GM23338 (cell line): ENCODE measurements at regions not wholly inside any gene's neighbourhood (a gene's known extent, or its start where the extent isn't known, plus 50 kb on each side); places are given as distances from the start of the nearest gene placed in this dataset.

ENCODE experiments used
- ATAC-seq: fragments of 200-7000 bp; cut with Tn5 transposase; 3 replicates; pipeline ENCODE4 v1.9.1; 2020
- DNase-seq: peaks from one replicate; pipeline ENCODE4 v3.0.0-alpha.2; 2015; ENCODE audit warnings: low spot score
- H2AFZ ChIP-seq: fragments of 200-600 bp; sonication (generic); 2 replicates; pipeline ENCODE4 v1.8.0; 2016; ENCODE audit warnings: antibody characterized with exemption, mild to moderate bottlenecking, moderate library complexity
- H3F3A ChIP-seq: fragments of 200-600 bp; sonication (generic); replicated peaks from 2 replicates; pipeline ENCODE4 v1.8.0; 2017; ENCODE audit warnings: antibody characterized with exemption, mixed run types, low read depth
- H3K27ac ChIP-seq: fragments of 200-600 bp; sonication (generic); 2 replicates; pipeline ENCODE4 v1.6.1; 2016; ENCODE audit warnings: low read depth
- H3K27me3 ChIP-seq: fragments of 200-600 bp; sonication (generic); 2 replicates; pipeline ENCODE4 v1.8.0; 2016; ENCODE audit warnings: mild to moderate bottlenecking, mixed run types, moderate library complexity; ENCODE audit not compliant: insufficient read depth
- H3K36me3 ChIP-seq: fragments of 200-600 bp; sonication (generic); 2 replicates; pipeline ENCODE4 v1.8.0; 2016; ENCODE audit warnings: mild to moderate bottlenecking; ENCODE audit not compliant: insufficient read depth
- H3K4me1 ChIP-seq: fragments of 200-600 bp; sonication (generic); 2 replicates; pipeline ENCODE4 v1.8.0; 2016; ENCODE audit warnings: mild to moderate bottlenecking, moderate library complexity; ENCODE audit not compliant: insufficient read depth
- H3K4me2 ChIP-seq: fragments of 200-600 bp; sonication (generic); 2 replicates; pipeline ENCODE4 v1.7.1; 2017; ENCODE audit warnings: mixed run types
- H3K4me3 ChIP-seq: fragments of 200-600 bp; sonication (generic); 2 replicates; pipeline ENCODE4 v1.6.1; 2016; ENCODE audit warnings: mixed run types
- H3K79me2 ChIP-seq: fragments of 200-600 bp; sonication (generic); replicated peaks from 2 replicates; pipeline ENCODE4 v1.8.0; 2017; ENCODE audit warnings: mild to moderate bottlenecking; ENCODE audit not compliant: insufficient read depth
- H3K9me2 ChIP-seq: fragments of 200-600 bp; sonication (generic); 2 replicates; pipeline ENCODE4 v1.8.0; 2017; ENCODE audit not compliant: insufficient read depth
- H4K20me1 ChIP-seq: fragments of 200-600 bp; sonication (generic); replicated peaks from 2 replicates; pipeline ENCODE4 v1.8.0; 2017; ENCODE audit warnings: mild to moderate bottlenecking; ENCODE audit not compliant: insufficient read depth
- H3K27ac Mint-ChIP-seq: 2 replicates; pipeline ENCODE4 v1.8.0; 2020; ENCODE audit warnings: inconsistent platforms, mild to moderate bottlenecking, moderate library complexity, mixed read lengths
- H3K27me3 Mint-ChIP-seq: 3 replicates; pipeline ENCODE4 v1.8.0; 2022; ENCODE audit warnings: low read depth, mild to moderate bottlenecking, moderate library complexity, mixed read lengths, inconsistent platforms; ENCODE audit not compliant: insufficient read depth, poor library complexity
- H3K36me3 Mint-ChIP-seq: 3 replicates; pipeline ENCODE4 v1.8.0; 2021; ENCODE audit warnings: low read depth, mild to moderate bottlenecking, inconsistent platforms, moderate library complexity, mixed read lengths
- H3K4me1 Mint-ChIP-seq: 3 replicates; pipeline ENCODE4 v1.8.0; 2020; ENCODE audit warnings: mild to moderate bottlenecking, inconsistent platforms, mixed read lengths
- H3K4me3 Mint-ChIP-seq: 3 replicates; pipeline ENCODE4 v1.8.0; 2021; ENCODE audit warnings: moderate library complexity, mild to moderate bottlenecking, inconsistent platforms, mixed read lengths
- H3K9me3 Mint-ChIP-seq: 3 replicates; pipeline ENCODE4 v1.8.0; 2020; ENCODE audit warnings: moderate library complexity, mild to moderate bottlenecking, inconsistent platforms, mixed read lengths
- CTCF ChIP-seq, 2 experiments: fragments of 200-600 bp in 1 of 2; sonication (generic) in 1 of 2; conservative IDR thresholded peaks; 2 replicates each; pipeline versions ENCODE4 v1.5.1 to v1.6.1; 2016 to 2017; ENCODE audit warnings: antibody characterized with exemption in 2 of 2, low read depth in 2 of 2, mild to moderate bottlenecking in 2 of 2, moderate library complexity in 1 of 2
- EZH2 ChIP-seq: fragments of 200-600 bp; sonication (generic); IDR thresholded peaks from one replicate; pipeline ENCODE4 v1.8.0; 2017; ENCODE audit warnings: antibody characterized with exemption, mild to moderate bottlenecking, low read depth; ENCODE audit not compliant: unreplicated experiment
- EZH2phosphoT487 ChIP-seq: fragments of 200-600 bp; sonication (generic); IDR thresholded peaks from one replicate; pipeline ENCODE4 v1.8.1; 2018; ENCODE audit warnings: antibody characterized with exemption; ENCODE audit not compliant: unreplicated experiment
- NANOG ChIP-seq: IDR thresholded peaks from 2 replicates; pipeline ENCODE4 v1.6.1; 2016; ENCODE audit warnings: antibody characterized with exemption, borderline replicate concordance
- POLR2AphosphoS5 ChIP-seq: IDR thresholded peaks from 2 replicates; pipeline ENCODE4 v1.6.1; 2016; ENCODE audit warnings: antibody characterized with exemption, low read depth
- STAT1 ChIP-seq: IDR thresholded peaks from one replicate; pipeline ENCODE4 v1.6.1; 2016; ENCODE audit warnings: antibody characterized with exemption; ENCODE audit not compliant: unreplicated experiment
- ZNF331 ChIP-seq: fragments of 250-450 bp; sonication (Bioruptor Pico); IDR thresholded peaks from 2 replicates; pipeline ENCODE4 v1.5.0; 2020; ENCODE audit warnings: low read depth, mild to moderate bottlenecking, moderate library complexity
- ZNF462 ChIP-seq: fragments of 250-450 bp; sonication (Bioruptor Pico); IDR thresholded peaks from 2 replicates; pipeline ENCODE4 v1.5.0; 2020; ENCODE audit warnings: mild to moderate bottlenecking, moderate library complexity
- TF ChIP-seq, protein P1 (sequence below): IDR thresholded peaks from 2 replicates; pipeline ENCODE4 v1.6.1; 2016; ENCODE audit warnings: antibody characterized with exemption

DNA sequence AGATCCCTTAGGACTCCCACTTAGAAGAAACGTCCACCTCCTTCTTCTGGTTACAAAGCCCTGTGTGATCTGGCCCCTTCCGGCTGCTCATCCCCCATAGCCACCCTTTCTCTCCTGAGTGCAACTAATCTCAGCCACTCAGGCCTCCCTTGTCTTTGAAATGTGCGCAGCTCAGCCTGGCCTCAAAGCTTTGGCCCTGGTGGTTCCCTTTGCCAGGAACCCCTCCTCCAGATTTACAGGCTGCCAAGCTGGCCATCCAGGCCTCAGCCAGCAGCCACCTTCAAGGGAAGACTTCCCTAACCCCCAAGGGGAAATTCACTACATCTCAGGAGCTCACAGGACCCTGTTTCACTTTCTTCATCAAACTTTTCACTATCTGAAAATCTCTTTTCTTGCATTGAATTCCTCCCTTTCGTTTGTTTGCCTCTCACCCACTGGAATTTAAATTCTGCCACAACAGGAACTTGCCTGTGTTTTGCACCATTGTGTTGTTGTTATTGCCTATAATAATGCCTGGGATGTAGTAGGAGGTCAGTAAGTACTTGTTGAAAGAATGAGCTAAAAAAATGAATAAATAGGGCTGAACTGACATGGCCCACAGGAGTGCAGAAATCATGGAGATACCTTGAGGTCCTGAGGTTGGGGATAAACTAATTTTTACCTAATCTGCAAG lies 109.5 kb upstream of the PFN2 start:
- 0 out of 2 replicates have a peak, but pooled peaks cover 3% of the 10 kb centered on the region for H3K4me1 ChIP-seq
- H3K79me2 ChIP-seq: no peaks in the 10 kb centered on the region
- H3K4me3 Mint-ChIP-seq: no peak overlapping the region
- DNase-seq (no peak), ATAC-seq (peak; percentile 46)
- H3K27me3 Mint-ChIP-seq: peaks cover 4% of the 10 kb centered on the region
- H3K4me1 Mint-ChIP-seq: peaks cover 8% of the 10 kb centered on the region
- H4K20me1 ChIP-seq: no peaks in the 10 kb centered on the region
- no peak overlapping the region for H3K27ac ChIP-seq
- no peaks in the 10 kb centered on the region; the same call in 1 of the 2 replicates for H3K9me2 ChIP-seq
- peaks cover 12% of the 10 kb centered on the region; the same call in 2 of the 3 replicates for H3K9me3 Mint-ChIP-seq
- peaks cover 6% of the 10 kb centered on the region; the same call in 1 of the 2 replicates for H3K36me3 ChIP-seq
- H3K4me3 ChIP-seq: no peak overlapping the region
- no peak overlapping the region for H3K4me2 ChIP-seq
- TF ChIP-seq POLR2AphosphoS5 (no peak), STAT1 (no peak)
- TF ChIP-seq, protein P1, sequence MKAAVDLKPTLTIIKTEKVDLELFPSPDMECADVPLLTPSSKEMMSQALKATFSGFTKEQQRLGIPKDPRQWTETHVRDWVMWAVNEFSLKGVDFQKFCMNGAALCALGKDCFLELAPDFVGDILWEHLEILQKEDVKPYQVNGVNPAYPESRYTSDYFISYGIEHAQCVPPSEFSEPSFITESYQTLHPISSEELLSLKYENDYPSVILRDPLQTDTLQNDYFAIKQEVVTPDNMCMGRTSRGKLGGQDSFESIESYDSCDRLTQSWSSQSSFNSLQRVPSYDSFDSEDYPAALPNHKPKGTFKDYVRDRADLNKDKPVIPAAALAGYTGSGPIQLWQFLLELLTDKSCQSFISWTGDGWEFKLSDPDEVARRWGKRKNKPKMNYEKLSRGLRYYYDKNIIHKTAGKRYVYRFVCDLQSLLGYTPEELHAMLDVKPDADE: no peak
- no peaks in the 10 kb centered on the region for H3F3A ChIP-seq
- H3K27ac Mint-ChIP-seq: peak overlapping the region; percentile 76; the same call in 1 of the 2 replicates
- peak overlapping the region; percentile 96 for H2AFZ ChIP-seq
- 0 out of 3 replicates have a peak, but pooled peaks cover 3% of the 10 kb centered on the region for H3K36me3 Mint-ChIP-seq
- no peaks in the 10 kb centered on the region for H3K27me3 ChIP-seq

DNA sequence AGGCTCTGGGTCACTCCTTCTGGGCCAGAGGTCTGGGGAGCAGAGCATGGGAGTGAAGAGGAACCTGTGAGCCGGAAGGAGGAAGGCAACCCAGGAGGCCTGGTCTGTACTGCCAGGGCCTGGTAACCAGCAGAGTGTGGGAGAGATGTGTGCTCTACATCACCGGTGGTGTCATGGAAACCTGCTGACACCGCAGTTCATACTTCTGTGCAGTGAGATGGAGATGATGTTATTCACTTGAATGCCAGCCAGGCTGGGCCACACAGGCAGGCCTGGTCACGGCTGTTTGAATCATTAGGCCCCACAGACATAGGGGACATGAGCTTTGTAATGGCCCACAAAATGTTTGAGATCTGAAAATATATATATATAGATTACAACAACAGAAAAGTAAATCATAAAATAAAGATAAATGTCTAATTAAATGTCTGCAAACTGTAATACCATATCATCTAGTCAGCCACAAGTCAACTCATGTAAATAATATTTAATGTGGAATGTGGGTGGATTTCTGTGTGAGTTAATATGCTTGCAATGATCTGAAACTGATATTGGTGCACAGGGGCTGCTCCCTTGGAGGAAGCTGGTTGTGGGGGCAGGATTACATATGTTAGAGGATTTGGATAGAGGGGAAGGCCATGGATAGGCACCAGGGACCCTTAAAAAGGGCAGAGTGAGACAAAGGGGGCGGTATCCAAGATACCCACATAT lies 108.5 kb upstream of the PFN2 start:
- H3K4me3 ChIP-seq: no peak overlapping the region
- Mint-ChIP-seq H3K9me3 (peaks cover 12% of the 10 kb centered on the region; the same call in 2 of the 3 replicates), H3K27me3 (peaks cover 4% of the 10 kb centered on the region), H3K27ac (no peak overlapping the region), H3K4me1 (peaks cover 8% of the 10 kb centered on the region), H3K4me3 (no peak overlapping the region), H3K36me3 (0 out of 3 replicates have a peak, but pooled peaks cover 3% of the 10 kb centered on the region)
- H2AFZ ChIP-seq: peak overlapping the region; percentile 96; the same call in 1 of the 2 replicates
- no peak overlapping the region for H3K27ac ChIP-seq
- no peak for DNase-seq
- H3K9me2 ChIP-seq: no peaks in the 10 kb centered on the region; the same call in 1 of the 2 replicates
- no peaks in the 10 kb centered on the region for H3K79me2 ChIP-seq
- no peaks in the 10 kb centered on the region for H4K20me1 ChIP-seq
- H3K27me3 ChIP-seq: no peaks in the 10 kb centered on the region
- H3K4me1 ChIP-seq: 0 out of 2 replicates have a peak, but pooled peaks cover 3% of the 10 kb centered on the region
- no peak for ATAC-seq
- peaks cover 6% of the 10 kb centered on the region; the same call in 1 of the 2 replicates for H3K36me3 ChIP-seq
- H3F3A ChIP-seq: no peaks in the 10 kb centered on the region
- H3K4me2 ChIP-seq: no peak overlapping the region
- TF ChIP-seq ZNF331 (no peak), NANOG (no peak), CTCF (conservative IDR thresholded peaks at IDR 0.05; ENCODE audit: low read depth in 2 of 2) (no peak), ZNF462 (CRISPR knock-in tag) (no peak), EZH2phosphoT487 (no peak), EZH2 (no peak)
- TF ChIP-seq, protein P1: no peak
